RWPE2 (cell line): ENCODE measurements at regions not wholly inside any gene's neighbourhood (a gene's known extent, or its start where the extent isn't known, plus 50 kb on each side); places are given as distances from the start of the nearest gene placed in this dataset.

Experiments used
- ATAC-seq: fragments of 200-7000 bp; cut with Tn5 transposase; 3 replicates; pipeline ENCODE4 v1.9.1; 2021; ENCODE audit warnings: low read depth
- DNase-seq: peaks from one replicate; pipeline ENCODE4 v3.0.0-alpha.2; 2020; ENCODE audit warnings: low spot score
- H3K27ac ChIP-seq: fragments of 450-650 bp; 2 replicates; pipeline ENCODE4 v1.5.1; 2017; ENCODE audit warnings: mild to moderate bottlenecking; ENCODE audit not compliant: poor library complexity, severe bottlenecking
- H3K27me3 ChIP-seq: fragments of 250-450 bp; sonication (Bioruptor Pico); 2 replicates; pipeline ENCODE4 v1.5.1; 2021; ENCODE audit warnings: mild to moderate bottlenecking, moderate library complexity; ENCODE audit not compliant: insufficient read depth, poor library complexity, severe bottlenecking
- H3K36me3 ChIP-seq: fragments of 250-450 bp; sonication (Bioruptor Pico); 2 replicates; pipeline ENCODE4 v1.5.1; 2020; ENCODE audit warnings: low read depth, mild to moderate bottlenecking, moderate library complexity
- H3K4me1 ChIP-seq: fragments of 250-450 bp; sonication (Bioruptor Pico); 2 replicates; pipeline ENCODE4 v1.5.1; 2021; ENCODE audit warnings: mild to moderate bottlenecking, moderate library complexity; ENCODE audit not compliant: insufficient read depth, poor library complexity, severe bottlenecking
- H3K4me3 ChIP-seq: fragments of 250-450 bp; sonication (Bioruptor Pico); 2 replicates; pipeline ENCODE4 v1.5.1; 2021; ENCODE audit warnings: mild to moderate bottlenecking, moderate library complexity; ENCODE audit not compliant: severe bottlenecking
- H3K9me3 ChIP-seq: fragments of 250-450 bp; sonication (Bioruptor Pico); 2 replicates; pipeline ENCODE4 v1.5.1; 2021; ENCODE audit warnings: mild to moderate bottlenecking, moderate library complexity; ENCODE audit not compliant: severe bottlenecking
- TF ChIP-seq, protein P1 (sequence below): fragments of 450-650 bp; IDR thresholded peaks from one replicate; pipeline ENCODE4 v1.5.1; 2017; ENCODE audit warnings: mild to moderate bottlenecking, moderate library complexity; ENCODE audit not compliant: poor library complexity, severe bottlenecking

DNA sequence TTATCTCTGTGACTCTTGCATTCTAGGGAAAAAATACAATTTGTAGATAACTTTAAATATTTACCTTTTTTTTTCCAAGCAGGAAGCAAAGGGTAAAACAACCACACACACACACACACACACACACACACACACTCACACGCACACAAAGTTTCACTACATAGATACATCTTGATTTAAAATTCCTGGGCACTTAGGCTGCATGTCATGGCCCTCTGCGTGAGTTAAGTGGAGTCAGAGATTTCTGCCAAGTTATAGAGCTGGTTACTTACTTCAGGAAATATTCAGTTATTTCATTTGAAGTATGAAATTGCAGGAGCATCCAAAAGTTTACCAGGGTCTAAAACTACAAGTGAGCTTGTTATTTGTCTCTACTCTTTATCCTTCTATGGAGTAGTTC, 612.0 kb downstream of the IRS1 start:
- DNase-seq (no peak), ATAC-seq (no peak)
- peaks cover 28% of the 10 kb centered on the region for H3K4me1 ChIP-seq
- no peaks in the 10 kb centered on the region for H3K36me3 ChIP-seq
- no peak overlapping the region for H3K4me3 ChIP-seq
- H3K27ac ChIP-seq, result peak overlapping the region; percentile 98
- TF ChIP-seq, protein P1, sequence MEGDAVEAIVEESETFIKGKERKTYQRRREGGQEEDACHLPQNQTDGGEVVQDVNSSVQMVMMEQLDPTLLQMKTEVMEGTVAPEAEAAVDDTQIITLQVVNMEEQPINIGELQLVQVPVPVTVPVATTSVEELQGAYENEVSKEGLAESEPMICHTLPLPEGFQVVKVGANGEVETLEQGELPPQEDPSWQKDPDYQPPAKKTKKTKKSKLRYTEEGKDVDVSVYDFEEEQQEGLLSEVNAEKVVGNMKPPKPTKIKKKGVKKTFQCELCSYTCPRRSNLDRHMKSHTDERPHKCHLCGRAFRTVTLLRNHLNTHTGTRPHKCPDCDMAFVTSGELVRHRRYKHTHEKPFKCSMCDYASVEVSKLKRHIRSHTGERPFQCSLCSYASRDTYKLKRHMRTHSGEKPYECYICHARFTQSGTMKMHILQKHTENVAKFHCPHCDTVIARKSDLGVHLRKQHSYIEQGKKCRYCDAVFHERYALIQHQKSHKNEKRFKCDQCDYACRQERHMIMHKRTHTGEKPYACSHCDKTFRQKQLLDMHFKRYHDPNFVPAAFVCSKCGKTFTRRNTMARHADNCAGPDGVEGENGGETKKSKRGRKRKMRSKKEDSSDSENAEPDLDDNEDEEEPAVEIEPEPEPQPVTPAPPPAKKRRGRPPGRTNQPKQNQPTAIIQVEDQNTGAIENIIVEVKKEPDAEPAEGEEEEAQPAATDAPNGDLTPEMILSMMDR, result no peak
- no peaks in the 10 kb centered on the region for H3K9me3 ChIP-seq
- no peaks in the 10 kb centered on the region for H3K27me3 ChIP-seq

DNA sequence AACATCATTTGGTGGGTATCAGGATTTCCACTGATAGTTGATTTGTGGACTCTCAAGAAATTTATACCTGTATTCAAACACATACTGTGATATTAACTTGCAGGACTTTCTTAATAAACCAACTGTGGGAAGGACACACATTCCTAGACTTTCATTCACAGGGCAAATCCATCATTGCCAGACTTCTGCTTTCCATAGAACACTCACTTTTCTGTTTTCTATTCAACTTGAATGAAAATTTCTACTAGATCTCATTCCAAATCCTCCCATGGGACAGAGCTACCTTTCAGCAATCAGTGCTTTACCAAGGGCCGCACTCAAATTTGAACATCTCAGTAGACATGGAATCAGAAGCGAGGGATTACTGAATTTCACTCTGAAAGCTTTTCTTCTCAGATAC, 612.5 kb downstream of the IRS1 start:
- peak overlapping the region; percentile 98 for H3K27ac ChIP-seq
- H3K4me1 ChIP-seq, result peaks cover 28% of the 10 kb centered on the region
- H3K36me3 ChIP-seq, result no peaks in the 10 kb centered on the region
- H3K9me3 ChIP-seq, result no peaks in the 10 kb centered on the region
- DNase-seq (no peak), ATAC-seq (no peak)
- no peak overlapping the region for H3K4me3 ChIP-seq
- no peaks in the 10 kb centered on the region for H3K27me3 ChIP-seq
- TF ChIP-seq, protein P1, result no peak

DNA sequence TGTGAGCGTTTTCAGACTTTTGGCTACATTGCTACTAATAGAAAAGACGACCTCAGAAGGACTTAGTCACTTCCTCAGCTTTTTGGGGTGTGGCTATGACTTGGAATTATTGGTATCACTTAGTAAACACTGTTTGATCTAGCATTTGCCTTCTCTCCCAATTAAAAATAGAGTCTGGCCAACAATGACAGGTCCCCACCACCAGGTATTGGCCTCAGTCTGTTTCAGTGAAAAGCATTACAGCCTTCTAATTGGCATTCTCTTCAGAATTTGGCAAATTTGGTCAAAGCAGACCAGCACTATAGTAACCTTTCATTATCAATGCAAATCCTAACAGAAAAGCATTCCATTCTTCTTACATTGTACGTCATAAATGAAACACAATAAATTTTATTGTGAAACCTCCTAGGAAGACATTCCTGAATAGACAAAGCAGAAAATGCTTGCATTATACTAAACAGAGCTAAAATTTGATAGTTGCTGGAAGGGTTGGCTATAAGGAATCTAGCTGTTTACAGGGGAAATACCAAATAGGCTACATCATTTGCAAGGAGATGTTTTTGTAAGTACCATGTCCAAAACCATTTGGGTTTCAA, 613.9 kb downstream of the IRS1 start:
- Histone ChIP-seq H3K4me1 (peaks cover 28% of the 10 kb centered on the region), H3K36me3 (no peaks in the 10 kb centered on the region), H3K9me3 (no peaks in the 10 kb centered on the region), H3K27ac (peak overlapping the region; percentile 98), H3K4me3 (no peak overlapping the region), H3K27me3 (no peaks in the 10 kb centered on the region)
- ATAC-seq (peak; percentile 90), DNase-seq (no peak)
- TF ChIP-seq, protein P1, result no peak

DNA sequence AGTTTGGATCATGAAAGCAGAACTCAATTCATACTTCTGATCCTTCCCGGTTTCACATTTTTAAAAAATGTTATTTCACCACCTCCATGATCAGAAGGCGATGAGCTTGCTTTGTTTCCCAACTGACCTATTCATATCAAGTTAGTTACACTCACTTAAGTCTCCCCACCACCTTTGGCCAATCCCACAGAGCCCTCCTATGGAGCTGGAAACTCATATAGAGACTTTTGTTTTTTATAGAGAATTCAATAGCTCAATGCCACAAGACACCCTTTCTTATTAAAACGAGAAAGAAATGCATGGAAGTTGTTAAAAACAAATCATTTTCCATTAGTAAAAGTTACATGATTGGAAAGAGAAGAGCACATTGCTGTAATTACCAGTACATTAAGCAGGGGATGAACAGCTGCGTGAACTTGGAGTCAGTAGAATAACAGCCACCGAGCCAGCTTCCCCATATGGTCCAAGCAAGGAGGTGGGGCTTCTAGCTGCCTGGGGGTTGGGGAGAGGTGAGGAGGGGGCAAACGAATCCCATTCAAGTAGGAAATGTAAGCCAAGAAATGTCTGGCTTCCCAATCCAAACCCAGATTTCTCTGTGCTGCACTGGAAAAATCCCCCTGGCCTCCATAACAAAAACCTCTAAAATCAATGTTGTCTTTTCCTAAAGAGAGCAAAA, 614.5 kb downstream of the IRS1 start:
- peak overlapping the region; percentile 98 for H3K27ac ChIP-seq
- DNase-seq, result no peak
- TF ChIP-seq, protein P1, result no peak
- peak; percentile 48 for ATAC-seq
- peaks cover 28% of the 10 kb centered on the region for H3K4me1 ChIP-seq
- no peaks in the 10 kb centered on the region for H3K9me3 ChIP-seq
- H3K4me3 ChIP-seq, result no peak overlapping the region
- no peaks in the 10 kb centered on the region for H3K27me3 ChIP-seq
- H3K36me3 ChIP-seq, result no peaks in the 10 kb centered on the region

DNA sequence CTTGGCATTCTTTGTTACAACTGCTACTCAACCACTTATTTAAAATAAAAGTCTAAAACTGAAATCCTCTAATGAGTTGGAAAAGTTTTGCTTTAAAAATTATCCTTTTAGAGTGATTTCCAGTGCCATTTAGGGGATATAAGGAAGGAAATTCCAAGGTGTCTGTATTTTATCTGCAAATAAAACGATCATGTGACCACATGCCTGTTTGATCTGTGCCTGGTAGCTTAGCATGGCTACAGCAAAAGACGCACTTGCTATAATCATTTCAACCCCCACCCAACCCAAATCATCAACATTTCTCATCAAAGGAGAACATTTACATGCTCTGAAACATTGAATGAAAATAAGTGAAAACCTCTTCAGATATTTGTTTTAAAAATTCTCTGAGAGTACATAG, 615.1 kb downstream of the IRS1 start:
- Histone ChIP-seq H3K4me1 (peaks cover 28% of the 10 kb centered on the region), H3K27me3 (no peaks in the 10 kb centered on the region), H3K27ac (peak overlapping the region; percentile 98), H3K9me3 (no peaks in the 10 kb centered on the region), H3K36me3 (no peaks in the 10 kb centered on the region), H3K4me3 (no peak overlapping the region)
- DNase-seq (no peak), ATAC-seq (no peak)
- TF ChIP-seq, protein P1, result no peak
